Nephron (organoid): ENCODE measurements at regions not wholly inside any gene's neighbourhood (a gene's known extent, or its start where the extent isn't known, plus 50 kb on each side); places are given as distances from the start of the nearest gene placed in this dataset.

Source experiments
- H3K27ac Mint-ChIP-seq, 3 experiments: 2 replicates each; pipeline ENCODE4 v1.8.0; 2020; ENCODE audit warnings: mixed read lengths in 3 of 3, mild to moderate bottlenecking in 2 of 3, moderate library complexity in 1 of 3
- H3K27me3 Mint-ChIP-seq: 2 replicates; pipeline ENCODE4 v1.8.0; 2021; ENCODE audit warnings: low read depth, mild to moderate bottlenecking, moderate library complexity, mixed read lengths
- H3K36me3 Mint-ChIP-seq: 2 replicates; pipeline ENCODE4 v1.8.0; 2020; ENCODE audit warnings: low read depth, mixed read lengths
- H3K4me1 Mint-ChIP-seq: 2 replicates; pipeline ENCODE4 v1.8.0; 2020; ENCODE audit warnings: mixed read lengths
- H3K4me3 Mint-ChIP-seq, 3 experiments: 2 replicates each; pipeline ENCODE4 v1.8.0; 2020; ENCODE audit warnings: mild to moderate bottlenecking in 3 of 3, mixed read lengths in 3 of 3, moderate library complexity in 2 of 3
- H3K9me3 Mint-ChIP-seq: 2 replicates; pipeline ENCODE4 v1.8.0; 2020; ENCODE audit warnings: mixed read lengths
- CTCF ChIP-seq, 3 experiments: fragments of 200-600 bp; sonication (generic); IDR thresholded peaks; one replicate each; pipeline ENCODE4 v1.5.0; 2021; ENCODE audit warnings: antibody characterized with exemption in 3 of 3; ENCODE audit not compliant: unreplicated experiment in 3 of 3

GRCh38 chr11:128399251-128400121 lies 187.9 kb downstream of the ETS1 start:
- Mint-ChIP-seq H3K36me3 (no peaks in the 10 kb centered on the region), H3K27me3 (no peaks in the 10 kb centered on the region), H3K4me3 (no peak overlapping the region), H3K9me3 (no peaks in the 10 kb centered on the region), H3K27ac (no peak overlapping the region), H3K4me1 (peaks cover 15% of the 10 kb centered on the region)
- no peak for TF ChIP-seq CTCF (IDR thresholded peaks at IDR 0.05; ENCODE audit: unreplicated experiment in 3 of 3)

- Mint-ChIP-seq H3K9me3 (no peaks in the 10 kb centered on the region), H3K4me3 (no peak overlapping the region), H3K36me3 (no peaks in the 10 kb centered on the region), H3K27ac (no peak overlapping the region), H3K4me1 (peaks cover 21% of the 10 kb centered on the region), H3K27me3 (no peaks in the 10 kb centered on the region)
- no peak for TF ChIP-seq CTCF (IDR thresholded peaks at IDR 0.05; ENCODE audit: unreplicated experiment in 3 of 3)
Observed at GRCh38 chr11:128398517-128399250, 188.7 kb downstream of the ETS1 start.

- no peak for TF ChIP-seq CTCF (IDR thresholded peaks at IDR 0.05; ENCODE audit: unreplicated experiment in 3 of 3)
- no peak overlapping the region for H3K4me3 Mint-ChIP-seq
- H3K9me3 Mint-ChIP-seq, result no peaks in the 10 kb centered on the region
- H3K36me3 Mint-ChIP-seq, result no peaks in the 10 kb centered on the region
- no peak overlapping the region for H3K27ac Mint-ChIP-seq
- H3K4me1 Mint-ChIP-seq, result peaks cover 22% of the 10 kb centered on the region
- no peaks in the 10 kb centered on the region for H3K27me3 Mint-ChIP-seq
Observed at GRCh38 chr11:128397362-128397761, 190.0 kb downstream of the ETS1 start.

GRCh38 chr11:128394431-128395089 lies 192.8 kb downstream of the ETS1 start:
- peaks cover 26% of the 10 kb centered on the region for H3K4me1 Mint-ChIP-seq

GRCh38 chr11:128392259-128392658 lies 195.1 kb downstream of the ETS1 start:
- Mint-ChIP-seq H3K9me3 (no peaks in the 10 kb centered on the region), H3K4me1 (peaks cover 30% of the 10 kb centered on the region), H3K4me3 (no peak overlapping the region), H3K27ac (no peak overlapping the region), H3K27me3 (no peaks in the 10 kb centered on the region), H3K36me3 (no peaks in the 10 kb centered on the region)
- no peak for TF ChIP-seq CTCF (IDR thresholded peaks at IDR 0.05; ENCODE audit: unreplicated experiment in 3 of 3)

More at GRCh38 chr11:128394431-128395089, 192.8 kb downstream of the ETS1 start:
- no peaks in the 10 kb centered on the region for H3K27me3 Mint-ChIP-seq
- no peaks in the 10 kb centered on the region for H3K36me3 Mint-ChIP-seq
- TF ChIP-seq CTCF (IDR thresholded peaks at IDR 0.05; ENCODE audit: unreplicated experiment in 3 of 3), result no peak
- no peaks in the 10 kb centered on the region for H3K9me3 Mint-ChIP-seq
- H3K4me3 Mint-ChIP-seq, result no peak overlapping the region
- H3K27ac Mint-ChIP-seq, result peak overlapping the region; percentile 56 to 80 (median 60)
